Esophagus squamous epithelium (tissue), 4 donors: ENCODE measurements at regions not wholly inside any gene's neighbourhood (a gene's known extent, or its start where the extent isn't known, plus 50 kb on each side); places are given as distances from the start of the nearest gene placed in this dataset.

ENCODE experiments used
- POLR2A ChIP-seq, 4 donors: fragments of 450-650 bp; IDR thresholded peaks; one replicate each; pipeline ENCODE4 v1.6.1; 2017; ENCODE audit warnings: antibody characterized with exemption in 4 of 4, mild to moderate bottlenecking in 4 of 4, moderate library complexity in 3 of 4
- TF ChIP-seq, protein P1 (sequence below), 6 experiments: fragments of 450-650 bp in 4 of 6; fragments of 200-600 bp in 2 of 6; sonication (generic) in 2 of 6; IDR thresholded peaks; one replicate each; pipeline ENCODE4 v1.5.1; 2016 to 2019; ENCODE audit warnings: antibody characterized with exemption in 6 of 6, mild to moderate bottlenecking in 4 of 6, moderate library complexity in 4 of 6

DNA sequence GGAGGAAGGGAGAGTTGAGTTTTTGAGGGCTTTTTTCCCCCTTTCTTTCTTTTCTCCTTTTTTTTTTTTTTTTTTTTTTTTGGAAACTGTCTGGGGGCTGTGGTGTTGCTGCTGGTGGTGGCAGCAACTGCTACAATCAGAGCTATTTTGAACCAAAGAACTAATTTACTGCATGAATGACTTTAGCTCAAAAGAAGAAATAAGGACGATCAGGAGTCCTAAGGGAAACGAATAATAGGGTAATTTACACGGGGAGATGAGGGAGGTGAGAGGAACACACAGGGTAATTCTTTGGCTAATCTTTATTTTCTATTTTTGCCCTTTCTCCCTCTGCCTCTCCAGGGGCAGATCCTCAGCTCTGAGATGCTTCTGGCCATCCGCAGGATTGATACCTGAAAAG is 119.8 kb downstream of the TMEM132E start:
- no peak for TF ChIP-seq POLR2A (IDR thresholded peaks at IDR 0.05)
- TF ChIP-seq, protein P1, sequence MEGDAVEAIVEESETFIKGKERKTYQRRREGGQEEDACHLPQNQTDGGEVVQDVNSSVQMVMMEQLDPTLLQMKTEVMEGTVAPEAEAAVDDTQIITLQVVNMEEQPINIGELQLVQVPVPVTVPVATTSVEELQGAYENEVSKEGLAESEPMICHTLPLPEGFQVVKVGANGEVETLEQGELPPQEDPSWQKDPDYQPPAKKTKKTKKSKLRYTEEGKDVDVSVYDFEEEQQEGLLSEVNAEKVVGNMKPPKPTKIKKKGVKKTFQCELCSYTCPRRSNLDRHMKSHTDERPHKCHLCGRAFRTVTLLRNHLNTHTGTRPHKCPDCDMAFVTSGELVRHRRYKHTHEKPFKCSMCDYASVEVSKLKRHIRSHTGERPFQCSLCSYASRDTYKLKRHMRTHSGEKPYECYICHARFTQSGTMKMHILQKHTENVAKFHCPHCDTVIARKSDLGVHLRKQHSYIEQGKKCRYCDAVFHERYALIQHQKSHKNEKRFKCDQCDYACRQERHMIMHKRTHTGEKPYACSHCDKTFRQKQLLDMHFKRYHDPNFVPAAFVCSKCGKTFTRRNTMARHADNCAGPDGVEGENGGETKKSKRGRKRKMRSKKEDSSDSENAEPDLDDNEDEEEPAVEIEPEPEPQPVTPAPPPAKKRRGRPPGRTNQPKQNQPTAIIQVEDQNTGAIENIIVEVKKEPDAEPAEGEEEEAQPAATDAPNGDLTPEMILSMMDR (IDR thresholded peaks at IDR 0.05) = no peak
